DND-41 (cell line): ENCODE measurements at regions not wholly inside any gene's neighbourhood (a gene's known extent, or its start where the extent isn't known, plus 50 kb on each side); places are given as distances from the start of the nearest gene placed in this dataset.

Experiments
- ATAC-seq: fragments of 200-7000 bp; cut with Tn5 transposase; 3 replicates; pipeline ENCODE4 v1.9.1; 2021; ENCODE audit warnings: low read depth; ENCODE audit not compliant: insufficient read depth
- DNase-seq: peaks from one replicate; pipeline ENCODE4 v3.0.0-alpha.2; 2020
- H2AFZ ChIP-seq: 2 replicates; pipeline ENCODE4 v1.6.0; 2012; ENCODE audit warnings: low read depth, low read length
- H3K27ac ChIP-seq: 2 replicates; pipeline ENCODE4 v1.5.1; 2012; ENCODE audit warnings: low read length, inconsistent platforms
- H3K27me3 ChIP-seq: fragments of 200-600 bp; sonication (generic); 2 replicates; pipeline ENCODE4 v1.6.0; 2012; ENCODE audit warnings: low read length, mild to moderate bottlenecking, inconsistent platforms; ENCODE audit not compliant: insufficient read depth, poor library complexity
- H3K36me3 ChIP-seq: 2 replicates; pipeline ENCODE4 v1.5.1; 2012; ENCODE audit warnings: low read length, inconsistent platforms; ENCODE audit not compliant: insufficient read depth
- H3K4me1 ChIP-seq: 2 replicates; pipeline ENCODE4 v1.5.1; 2012; ENCODE audit warnings: mild to moderate bottlenecking, low read length; ENCODE audit not compliant: insufficient read depth
- H3K4me2 ChIP-seq: 2 replicates; pipeline ENCODE4 v1.6.0; 2012; ENCODE audit warnings: mild to moderate bottlenecking, moderate library complexity, low read length, inconsistent platforms; ENCODE audit not compliant: insufficient read depth
- H3K4me3 ChIP-seq, 2 experiments: fragments of 200-600 bp in 1 of 2; shearing (Covaris generic) in 1 of 2; 2 replicates each; pipeline ENCODE4 v1.5.1; 2012 to 2016; ENCODE audit warnings: inconsistent platforms in 2 of 2, low read length in 2 of 2, mild to moderate bottlenecking in 2 of 2, low read depth in 1 of 2, moderate library complexity in 1 of 2
- H3K79me2 ChIP-seq: 2 replicates; pipeline ENCODE4 v1.6.0; 2012; ENCODE audit warnings: low read length, inconsistent platforms; ENCODE audit not compliant: insufficient read depth
- H3K9ac ChIP-seq: 2 replicates; pipeline ENCODE4 v1.6.0; 2012; ENCODE audit warnings: low read depth, mild to moderate bottlenecking, inconsistent platforms, low read length, moderate library complexity
- H3K9me3 ChIP-seq: 2 replicates; pipeline ENCODE4 v1.5.1; 2012; ENCODE audit warnings: low read length, moderate library complexity, mild to moderate bottlenecking, inconsistent platforms; ENCODE audit not compliant: insufficient read depth, severe bottlenecking
- H4K20me1 ChIP-seq: 2 replicates; pipeline ENCODE4 v1.6.0; 2012; ENCODE audit warnings: low read length; ENCODE audit not compliant: insufficient read depth
- CTCF ChIP-seq: IDR thresholded peaks from 2 replicates; pipeline ENCODE4 v1.5.1; 2012; ENCODE audit warnings: borderline replicate concordance, low read length, moderate library complexity, mild to moderate bottlenecking; ENCODE audit not compliant: poor library complexity, severe bottlenecking; ENCODE audit errors: extremely low read depth
- EZH2 ChIP-seq: IDR thresholded peaks from 3 replicates; pipeline ENCODE4 v1.6.1; 2012; ENCODE audit warnings: borderline replicate concordance, low read depth, mild to moderate bottlenecking, moderate library complexity, low read length, inconsistent platforms; ENCODE audit not compliant: severe bottlenecking

DNA sequence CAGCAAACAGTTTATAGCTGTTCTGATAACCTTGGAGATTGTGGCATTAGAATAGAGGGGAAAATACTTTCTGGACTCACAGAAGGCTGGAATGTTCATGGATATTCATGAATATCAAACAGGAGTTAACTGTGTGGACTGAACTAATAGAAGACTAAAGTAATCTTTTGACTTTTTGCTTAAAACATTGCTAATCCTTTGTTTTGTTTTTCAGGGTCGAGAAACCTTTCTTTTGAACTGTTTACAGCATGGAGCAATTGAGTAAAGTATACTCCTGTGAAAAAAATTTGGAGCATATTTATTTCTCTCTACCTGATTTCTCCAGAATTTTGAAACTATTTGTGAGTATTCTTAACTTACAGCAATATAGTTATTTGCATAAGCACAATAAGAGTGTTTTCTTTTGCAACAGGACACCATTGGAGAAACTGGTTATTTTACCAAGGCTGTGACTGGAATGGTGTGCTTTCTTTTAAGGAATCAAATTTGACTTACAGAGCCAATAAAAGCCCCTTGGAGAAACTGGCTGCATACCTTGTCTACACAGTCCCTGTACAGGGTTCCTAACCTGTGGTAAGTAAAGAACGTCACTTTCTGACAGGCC, 821.6 kb downstream of the TBC1D22A start:
- Histone ChIP-seq H3K79me2 (no peaks in the 10 kb centered on the region), H3K27ac (no peak overlapping the region), H3K4me3 (no peak overlapping the region), H3K9me3 (peaks cover 30% of the 10 kb centered on the region), H3K4me2 (no peak overlapping the region), H3K36me3 (no peaks in the 10 kb centered on the region), H3K4me1 (no peaks in the 10 kb centered on the region), H3K27me3 (no peaks in the 10 kb centered on the region), H3K9ac (no peak overlapping the region), H4K20me1 (no peaks in the 10 kb centered on the region), H2AFZ (no peak overlapping the region)
- TF ChIP-seq CTCF (no peak), EZH2 (no peak)
- DNase-seq (no peak), ATAC-seq (no peak)

DNA sequence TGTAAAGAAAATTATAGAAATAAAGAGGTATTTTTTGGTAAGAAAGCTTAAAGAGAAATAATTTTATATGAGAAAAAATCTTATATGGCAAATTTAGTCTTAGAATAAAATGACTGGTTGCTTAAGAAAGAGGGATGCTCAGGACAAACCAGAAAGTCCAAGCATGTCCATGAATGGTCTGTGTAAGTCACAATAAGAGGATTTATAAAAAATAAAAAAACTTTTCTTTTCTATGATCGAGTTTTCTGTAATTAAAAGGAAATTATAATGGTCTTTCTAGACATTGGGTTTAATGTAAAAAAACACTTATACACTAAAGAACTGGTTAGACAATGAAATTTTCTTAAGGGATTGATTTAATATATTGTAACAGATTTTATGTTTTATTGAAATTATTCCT, 819.6 kb downstream of the TBC1D22A start:
- TF ChIP-seq EZH2 (no peak), CTCF (no peak)
- ATAC-seq (no peak), DNase-seq (no peak)
- Histone ChIP-seq H3K9me3 (peaks cover 30% of the 10 kb centered on the region), H3K4me2 (no peak overlapping the region), H3K36me3 (no peaks in the 10 kb centered on the region), H3K4me1 (no peaks in the 10 kb centered on the region), H4K20me1 (no peaks in the 10 kb centered on the region), H3K4me3 (no peak overlapping the region), H2AFZ (no peak overlapping the region), H3K27me3 (no peaks in the 10 kb centered on the region), H3K79me2 (no peaks in the 10 kb centered on the region), H3K27ac (no peak overlapping the region), H3K9ac (no peak overlapping the region)

- Histone ChIP-seq H3K79me2 (no peaks in the 10 kb centered on the region), H3K27me3 (no peaks in the 10 kb centered on the region), H3K4me1 (no peaks in the 10 kb centered on the region), H3K4me3 (no peak overlapping the region), H3K36me3 (no peaks in the 10 kb centered on the region), H3K9ac (no peak overlapping the region), H3K4me2 (no peak overlapping the region), H3K9me3 (peaks cover 26% of the 10 kb centered on the region), H3K27ac (no peak overlapping the region), H2AFZ (no peak overlapping the region), H4K20me1 (no peaks in the 10 kb centered on the region)
- no peak for DNase-seq
- no peak for ATAC-seq
- no peak for TF ChIP-seq CTCF
- TF ChIP-seq EZH2, result no peak
Measured at GRCh38 chr22:47580121-47580520, 817.7 kb downstream of the TBC1D22A start.

DNA sequence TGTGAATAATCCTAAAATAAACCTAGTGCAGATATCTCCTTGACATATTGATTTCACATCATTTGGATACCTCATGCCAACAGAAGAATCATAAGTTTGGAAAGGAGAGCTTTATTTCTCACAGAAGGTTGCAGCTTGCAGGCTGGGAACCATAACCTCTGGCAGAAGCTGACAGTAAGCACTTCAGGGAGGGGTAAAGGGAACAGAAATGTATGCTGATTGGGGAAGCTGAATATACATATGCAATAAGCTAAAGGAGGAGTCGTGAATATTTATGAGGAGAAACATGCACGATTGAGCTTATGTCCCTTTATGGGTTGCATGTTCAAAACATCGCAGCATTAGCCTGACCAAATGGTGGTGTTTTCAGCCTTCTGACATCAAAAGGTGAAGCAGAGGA, 814.5 kb downstream of the TBC1D22A start:
- no peak for DNase-seq

More for the DNA sequence above, 814.5 kb downstream of the TBC1D22A start:
- Histone ChIP-seq H4K20me1 (no peaks in the 10 kb centered on the region), H3K4me2 (no peak overlapping the region), H3K27ac (no peak overlapping the region), H3K9ac (no peak overlapping the region), H2AFZ (no peak overlapping the region), H3K79me2 (no peaks in the 10 kb centered on the region), H3K27me3 (no peaks in the 10 kb centered on the region), H3K36me3 (no peaks in the 10 kb centered on the region), H3K4me3 (no peak overlapping the region), H3K4me1 (no peaks in the 10 kb centered on the region), H3K9me3 (peaks cover 5% of the 10 kb centered on the region)
- no peak for ATAC-seq
- TF ChIP-seq CTCF (no peak), EZH2 (no peak)
